H1 (cell line): ENCODE measurements at regions not wholly inside any gene's neighbourhood (a gene's known extent, or its start where the extent isn't known, plus 50 kb on each side); places are given as distances from the start of the nearest gene placed in this dataset.

ENCODE experiments used
- JUN ChIP-seq: IDR thresholded peaks from 2 replicates; pipeline ENCODE4 v1.6.1; 2011; ENCODE audit warnings: low read depth, mild to moderate bottlenecking, improper control_type of control experiment, low read length
- KDM5A ChIP-seq: fragments of 200-600 bp; IDR thresholded peaks from 2 replicates; pipeline ENCODE4 v1.7.1; 2012; ENCODE audit warnings: mild to moderate bottlenecking, low read length, inconsistent platforms, mixed read lengths
- RNF2 ChIP-seq: fragments of 200-900, 300-1000 bp; sonication (generic); IDR thresholded peaks from 2 replicates; pipeline ENCODE4 v1.7.1; 2016; ENCODE audit warnings: borderline replicate concordance, low read depth, mild to moderate bottlenecking, antibody characterized with exemption, low read length; ENCODE audit not compliant: poor library complexity, severe bottlenecking; ENCODE audit errors: missing control alignments
- YY1 ChIP-seq: IDR thresholded peaks from 2 replicates; pipeline ENCODE4 v1.6.1; 2011; ENCODE audit warnings: low read depth, mild to moderate bottlenecking, low read length

DNA sequence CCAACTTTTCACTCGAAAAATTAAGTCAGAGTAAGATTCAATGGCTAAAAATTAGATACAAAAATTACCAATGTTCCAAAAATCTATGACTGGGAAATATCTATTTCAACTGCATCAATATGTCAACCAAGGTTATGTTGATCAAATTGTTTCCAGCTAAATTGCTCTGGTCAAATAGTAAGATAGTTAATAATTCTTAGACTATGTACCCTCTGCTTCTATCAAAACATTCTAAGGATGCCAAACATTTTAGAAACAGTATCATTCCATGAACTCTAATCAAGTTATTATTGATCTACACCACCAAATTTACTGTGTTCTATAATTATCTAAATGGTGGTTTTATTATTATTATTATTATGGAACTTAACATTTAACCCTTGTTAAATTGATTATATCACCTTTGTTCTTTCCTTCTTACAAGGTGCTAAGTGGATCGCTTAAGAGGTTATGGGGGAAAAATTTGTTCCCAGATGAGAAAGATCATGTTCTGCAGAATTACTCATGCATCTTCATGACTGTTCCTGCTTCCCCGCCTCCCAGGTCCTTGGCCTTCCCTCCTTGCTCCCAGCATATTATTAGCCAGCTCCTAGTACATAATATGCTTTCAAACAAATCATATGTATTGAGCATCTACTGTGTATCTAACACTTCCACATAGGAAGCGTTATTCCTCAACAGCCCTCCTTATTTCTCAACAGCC, 240.5 kb upstream of the KRR1 start (continued):
- TF ChIP-seq YY1 (no peak), KDM5A (no peak), RNF2 (no peak), JUN (no peak)
